GM18909 (cell line): ENCODE measurements at regions not wholly inside any gene's neighbourhood (a gene's known extent, or its start where the extent isn't known, plus 50 kb on each side); places are given as distances from the start of the nearest gene placed in this dataset.
"Not testable (repeated sequence)": the region's sequence is repeated elsewhere in the genome, so short reads cannot be mapped to it uniquely, and the experiment has no call there.

Experiments
- ATAC-seq: cut with Tn5 transposase; IDR thresholded peaks from one replicate; pipeline ENCODE4 v1.9.1; 2021; ENCODE audit warnings: mild to moderate bottlenecking; ENCODE audit not compliant: unreplicated experiment, poor library complexity

- no peak for ATAC-seq
These were observed 99.2 kb upstream of the PCBD1 start for GRCh38 chr10:70987396-70988130.

GRCh38 chr10:70990156-70990555 lies 101.8 kb upstream of the PCBD1 start:
- ATAC-seq, result not testable (repeated sequence)

- ATAC-seq, result no peak
These were observed 102.3 kb upstream of the PCBD1 start for GRCh38 chr10:70990681-70991080.

- ATAC-seq, result no peak
These were observed 103.1 kb upstream of the PCBD1 start for GRCh38 chr10:70991140-70992124.

- no peak for ATAC-seq
These were observed 104.1 kb upstream of the PCBD1 start for GRCh38 chr10:70992436-70992835.

- no peak for ATAC-seq
These were observed 104.7 kb upstream of the PCBD1 start for GRCh38 chr10:70993051-70993450.

- ATAC-seq, result no peak
These were observed 108.2 kb upstream of the PCBD1 start for GRCh38 chr10:70996549-70996948.

GRCh38 chr10:70997236-70997635 lies 108.9 kb upstream of the PCBD1 start:
- ATAC-seq, result no peak

- ATAC-seq, result no peak
These were observed 109.7 kb upstream of the PCBD1 start for GRCh38 chr10:70998086-70998485.

- no peak for ATAC-seq
These were observed 113.1 kb upstream of the PCBD1 start for GRCh38 chr10:71001470-71001869.

- ATAC-seq, result no peak
These were observed 116.1 kb upstream of the PCBD1 start for GRCh38 chr10:71004176-71005075.

- ATAC-seq, result no peak
These were observed 117.3 kb upstream of the PCBD1 start for GRCh38 chr10:71005337-71006305.

- no peak for ATAC-seq
These were observed 118.1 kb upstream of the PCBD1 start for GRCh38 chr10:71006506-71006905.

- ATAC-seq, result no peak
These were observed 119.2 kb upstream of the PCBD1 start for GRCh38 chr10:71007516-71007915.

- ATAC-seq, result no peak
These were observed 119.8 kb upstream of the PCBD1 start for GRCh38 chr10:71008150-71008549.

- ATAC-seq, result no peak
These were observed 120.8 kb upstream of the PCBD1 start for GRCh38 chr10:71009126-71009525.

- ATAC-seq, result no peak
These were observed 122.4 kb upstream of the PCBD1 start for GRCh38 chr10:71010730-71011129.

- ATAC-seq, result no peak
These were observed 122.8 kb upstream of the PCBD1 start for GRCh38 chr10:71011141-71011540.
